NCI-H1417 (cell line): ENCODE measurements at regions not wholly inside any gene's neighbourhood (a gene's known extent, or its start where the extent isn't known, plus 50 kb on each side); places are given as distances from the start of the nearest gene placed in this dataset.
"Not testable (repeated sequence)": the region's sequence is repeated elsewhere in the genome, so short reads cannot be mapped to it uniquely, and the experiment has no call there.

Experiments used
- DNase-seq, 3 experiments: peaks; one replicate each; lab custom pipeline; 2025; lab: John Stamatoyannopoulos, UW

DNA sequence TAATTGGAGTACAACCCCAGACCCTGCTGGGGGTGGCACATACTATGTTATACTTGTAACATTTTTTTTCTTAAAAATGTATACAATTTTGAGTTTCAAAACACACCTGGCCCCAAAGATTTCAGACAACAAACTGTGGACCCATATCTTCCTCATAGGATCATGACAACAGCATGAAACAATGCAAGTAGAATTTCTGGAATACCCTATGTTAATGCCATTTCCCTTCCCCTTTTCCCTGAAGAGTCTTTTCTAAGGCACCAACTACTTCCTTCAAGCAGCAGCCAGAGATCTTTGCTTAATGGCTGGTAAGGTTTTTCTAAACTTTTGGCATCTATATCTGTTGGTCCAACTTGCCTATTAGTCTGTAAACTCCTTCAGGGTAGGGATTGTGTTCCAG lies 99.9 kb upstream of the SERBP1 start:
- DNase-seq: no peak

DNA sequence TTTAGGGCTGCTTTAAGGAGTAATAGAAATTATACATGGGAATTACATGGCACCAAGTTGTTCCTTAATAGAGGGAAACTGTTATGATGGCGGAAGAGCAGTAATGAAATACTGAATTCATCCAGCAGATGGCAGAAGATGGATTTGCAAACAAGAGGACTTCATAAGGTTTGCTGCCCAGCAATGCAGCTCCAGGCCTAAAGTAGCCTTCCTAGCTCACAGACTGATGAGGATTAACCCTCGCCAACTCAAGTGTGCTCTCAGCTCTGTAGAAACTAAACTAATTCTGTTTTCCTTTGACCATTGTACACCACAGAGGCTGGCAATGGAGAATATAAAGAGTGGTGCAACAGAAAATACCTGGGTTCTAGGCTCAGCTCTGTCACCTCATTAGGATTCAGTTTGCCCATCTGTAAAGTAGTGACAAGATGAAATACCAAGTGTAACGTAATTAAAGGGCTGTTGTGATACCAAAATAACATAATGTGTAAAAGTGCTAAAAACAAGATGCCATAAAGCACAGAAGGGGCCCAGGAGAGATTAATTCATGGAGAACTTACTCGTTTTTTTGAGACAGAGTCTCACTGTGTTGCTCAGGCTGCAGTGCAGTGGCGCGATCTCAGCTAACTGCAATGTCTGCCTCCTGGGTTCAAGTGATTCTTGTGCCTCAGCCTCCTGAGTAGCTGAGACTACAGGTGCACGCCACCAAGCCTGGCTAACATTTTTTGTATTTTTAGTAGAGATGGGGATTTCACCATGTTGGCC lies 102.4 kb upstream of the SERBP1 start:
- peak; percentile 54 to 83 (median 69) for DNase-seq

- DNase-seq: peak; percentile 18 to 78 (median 46)
These were observed 104.4 kb upstream of the SERBP1 start for GRCh38 chr1:67534627-67535065.

- DNase-seq: peak; percentile 2 to 26 (median 13)
These were observed 105.3 kb upstream of the SERBP1 start for GRCh38 chr1:67535474-67535873.

- DNase-seq: no peak
These were observed 106.9 kb upstream of the SERBP1 start for GRCh38 chr1:67536957-67537666.

DNA sequence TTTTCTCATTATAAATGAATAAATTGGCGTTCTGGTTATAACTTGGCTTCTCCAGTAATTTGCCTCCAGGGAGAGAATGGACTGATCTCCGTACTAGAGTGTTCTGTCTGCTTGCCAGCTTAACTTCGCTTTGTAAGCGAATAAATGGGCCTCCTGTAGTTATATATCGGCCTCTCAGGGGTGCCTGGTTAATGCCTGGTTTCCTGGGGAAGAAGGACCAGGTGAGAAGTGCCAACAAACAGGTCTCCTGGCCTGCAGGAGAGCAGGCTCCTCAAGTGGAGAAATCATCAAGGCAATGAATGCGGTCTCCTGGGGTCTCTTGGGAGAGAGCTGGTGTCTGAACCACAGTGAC lies 107.4 kb upstream of the SERBP1 start:
- DNase-seq: peak in 2 of 3 experiments; percentile 14 to 31

GRCh38 chr1:67540025-67540732 lies 110.0 kb upstream of the SERBP1 start:
- no peak for DNase-seq

DNA sequence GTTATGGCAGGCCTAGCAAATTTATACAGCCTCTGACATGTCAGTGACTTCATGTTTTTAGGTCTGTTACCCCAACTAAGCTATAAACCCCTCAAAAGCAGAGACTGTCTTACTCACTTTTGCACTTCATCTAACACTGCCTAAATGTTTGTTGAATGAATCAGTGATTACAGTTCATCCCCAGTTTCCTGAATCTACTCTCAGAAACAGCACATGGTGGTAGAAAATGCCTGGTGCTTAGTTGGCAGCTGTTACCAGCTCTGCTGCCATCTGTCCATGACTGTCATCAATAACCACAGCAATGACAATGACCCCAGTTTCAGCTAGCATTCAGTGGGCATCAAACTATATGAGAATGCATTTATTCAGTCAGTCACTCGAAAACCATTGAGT lies 110.5 kb upstream of the SERBP1 start:
- no peak for DNase-seq

DNA sequence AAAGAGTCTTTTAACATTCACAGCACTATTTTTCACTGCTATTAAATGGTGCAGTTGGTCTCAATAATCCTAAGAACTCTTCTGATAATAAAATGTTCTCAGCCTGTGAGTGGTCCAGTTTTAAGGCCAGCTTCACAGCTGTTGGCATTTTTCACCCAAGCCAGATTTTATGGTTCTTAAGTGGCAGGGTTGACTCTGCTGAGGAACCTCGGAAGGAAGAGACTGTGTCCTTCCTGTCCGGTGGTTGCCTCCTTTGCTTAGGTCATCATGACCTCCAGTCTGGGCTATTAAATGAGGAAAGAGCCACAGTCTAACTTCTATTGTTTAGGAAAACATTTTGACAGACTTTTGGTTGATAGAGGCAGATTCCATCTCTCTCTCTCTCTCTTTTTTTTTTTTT lies 112.5 kb upstream of the SERBP1 start:
- DNase-seq: no peak

GRCh38 chr1:67544921-67545320 lies 114.7 kb upstream of the SERBP1 start:
- no peak for DNase-seq

DNA sequence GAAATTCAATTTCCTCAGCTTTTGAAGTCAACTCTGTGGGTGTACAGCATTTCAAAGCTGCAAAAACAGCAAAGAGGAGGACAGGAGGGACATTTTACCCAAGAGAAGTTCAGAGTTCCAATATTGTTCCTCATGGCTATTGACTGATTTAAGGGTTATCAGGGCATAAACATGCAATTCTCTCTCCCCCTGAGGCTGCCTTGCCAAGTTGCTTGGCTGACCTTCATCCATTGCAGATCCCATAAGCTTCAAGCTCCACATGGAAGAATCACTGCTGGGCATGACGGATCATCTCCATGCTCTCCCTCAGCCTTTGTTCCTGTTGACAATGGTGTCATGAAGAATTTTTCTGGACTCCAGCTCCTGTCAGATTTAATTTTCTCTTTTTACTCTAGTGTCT lies 115.2 kb upstream of the SERBP1 start:
- DNase-seq: no peak

DNA sequence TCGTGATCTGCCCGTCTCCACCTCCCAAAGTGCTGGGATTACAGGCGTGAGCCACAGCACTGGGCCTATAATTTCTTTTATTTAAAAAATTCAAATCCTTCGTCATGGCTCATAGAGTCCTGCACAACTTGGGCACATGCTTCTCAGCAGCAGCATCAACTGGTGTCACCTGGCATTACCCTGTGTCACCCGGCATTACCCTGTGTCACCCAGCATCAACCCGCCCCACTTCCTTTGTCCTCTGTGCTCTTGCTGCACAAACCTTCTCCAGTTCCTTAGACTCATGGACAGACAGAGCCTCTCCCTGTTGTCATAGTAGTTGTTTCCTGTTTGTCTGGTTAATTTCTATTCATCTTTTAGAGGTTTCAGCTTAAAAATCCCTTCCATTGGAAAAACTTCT lies 121.2 kb upstream of the SERBP1 start:
- DNase-seq: no peak

DNA sequence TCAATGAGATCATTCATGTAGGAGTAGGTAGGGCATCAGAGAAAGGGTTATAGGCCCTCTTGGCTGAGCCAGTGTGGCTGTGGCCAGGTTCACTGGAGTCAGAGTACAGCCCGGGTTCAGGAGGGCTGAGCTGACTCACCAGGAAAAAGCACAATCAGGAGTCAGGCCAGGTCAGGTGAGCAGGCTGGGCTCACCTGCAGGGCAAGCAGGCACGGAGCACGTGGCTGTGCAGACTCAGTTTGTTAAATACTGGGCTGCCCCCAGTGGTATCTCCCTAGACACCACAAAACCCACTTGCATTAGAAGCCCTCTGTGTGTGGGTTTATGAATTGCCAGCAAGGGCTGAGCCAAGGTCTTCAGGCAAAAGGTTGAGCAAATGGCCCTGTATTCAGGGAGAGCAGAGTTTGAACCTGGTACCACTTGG lies 122.1 kb upstream of the SERBP1 start:
- DNase-seq: no peak

- not testable (repeated sequence) for DNase-seq
These were observed 124.0 kb upstream of the SERBP1 start for GRCh38 chr1:67554204-67554603.

DNA sequence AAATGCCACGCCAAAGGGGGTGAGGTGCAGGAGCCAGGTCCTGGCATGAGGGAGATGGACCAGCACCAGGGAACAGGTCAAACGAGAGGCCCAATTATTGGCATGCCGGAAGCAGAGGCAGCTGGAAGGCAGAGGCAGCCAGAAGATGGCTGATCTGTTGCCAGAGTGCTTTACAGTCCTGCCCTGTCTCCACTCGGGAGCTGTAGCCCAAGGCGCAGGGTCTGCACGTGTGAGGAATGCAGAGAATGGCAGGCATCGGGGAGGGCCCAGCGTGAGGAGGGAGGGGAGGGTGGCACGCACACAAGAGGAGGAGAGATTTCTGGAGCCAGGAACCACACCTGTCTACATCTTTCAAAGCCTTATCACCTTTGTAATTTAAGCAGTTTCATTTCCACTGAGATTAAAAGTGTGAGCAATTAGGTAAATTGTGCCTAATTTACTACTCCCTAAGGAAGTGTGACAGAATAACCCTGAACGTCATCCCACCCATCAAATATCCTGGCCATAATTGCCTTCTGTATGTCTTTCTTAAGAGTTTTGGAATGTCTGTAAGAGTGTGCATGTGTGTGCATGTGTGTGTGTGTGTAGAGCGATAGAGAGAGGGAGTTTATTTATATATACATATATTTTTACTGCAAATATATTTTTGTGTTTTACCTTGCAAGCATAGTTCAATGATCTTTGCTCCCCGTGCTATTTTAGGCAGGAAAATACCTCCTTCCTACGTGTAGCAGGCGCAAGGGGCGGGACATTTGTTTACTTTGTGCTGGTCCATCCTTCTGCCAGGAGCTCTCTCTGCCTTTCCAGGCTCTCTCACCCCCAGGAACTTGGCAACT lies 125.5 kb upstream of the SERBP1 start:
- peak in 2 of 3 experiments; percentile 10 to 19 for DNase-seq

DNA sequence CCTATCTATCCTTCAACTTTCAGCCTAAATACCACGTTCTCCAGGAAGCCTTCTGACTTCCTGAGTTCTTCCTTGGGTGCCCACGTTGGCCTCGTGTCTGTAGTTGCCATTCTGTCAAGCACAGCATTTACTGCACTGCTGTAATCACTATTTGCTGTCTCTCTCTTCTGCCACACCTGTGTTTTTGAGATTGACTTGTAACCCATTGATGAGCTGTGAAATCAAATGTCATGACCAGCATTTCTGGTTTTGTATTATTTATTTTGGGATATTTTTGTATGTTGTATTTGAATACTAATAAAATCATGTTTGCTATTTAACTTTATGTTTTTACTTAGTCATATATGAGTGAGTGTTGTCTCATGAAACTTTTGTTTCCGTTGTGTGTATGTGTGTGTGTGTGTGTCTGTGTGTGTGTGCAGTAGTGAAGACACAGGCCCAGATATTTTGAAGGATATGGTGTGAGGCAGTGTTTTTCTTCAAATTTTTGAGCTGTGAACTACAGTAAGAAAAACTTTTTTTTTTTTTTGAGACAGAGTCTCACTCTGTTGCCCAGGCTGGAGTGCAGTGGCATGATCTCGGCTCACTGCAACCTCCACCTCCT lies 126.2 kb upstream of the SERBP1 start:
- DNase-seq: no peak

DNA sequence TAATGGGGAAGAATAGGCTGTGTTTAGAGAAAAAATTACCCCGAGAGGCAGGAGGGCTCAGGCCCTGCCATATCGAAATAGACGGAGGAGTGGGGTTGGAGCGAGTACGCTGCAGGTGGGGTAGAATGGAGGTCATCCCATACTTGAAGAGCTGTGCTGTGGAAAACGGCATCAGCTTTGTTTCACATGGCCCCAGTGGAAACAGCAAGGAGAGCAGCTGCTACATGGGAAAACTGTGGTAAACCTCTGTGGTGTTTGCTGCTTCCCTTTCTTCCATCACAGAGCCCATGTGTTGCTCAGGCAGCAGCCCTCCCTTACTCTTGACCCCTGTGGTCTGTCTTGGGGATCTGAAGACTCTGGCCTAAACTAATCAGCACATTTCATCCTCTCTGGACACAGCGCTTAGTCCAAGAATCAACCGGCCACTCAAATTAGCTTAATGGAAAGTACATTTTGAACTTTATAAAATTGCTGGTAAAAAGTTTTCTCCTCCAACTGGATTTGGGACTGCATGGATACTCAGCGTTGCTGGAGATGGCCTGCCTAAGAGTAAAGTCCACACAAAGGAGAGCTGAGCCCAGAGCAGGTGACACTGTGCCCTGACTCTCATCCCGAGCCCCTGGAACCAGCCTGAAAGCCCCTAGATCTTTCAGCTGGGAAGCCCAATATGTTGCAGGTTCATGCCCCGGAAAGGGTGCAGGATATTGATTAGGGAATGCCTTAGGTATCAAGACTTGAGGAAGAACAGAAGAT lies 127.1 kb upstream of the GADD45A start:
- DNase-seq: no peak

DNA sequence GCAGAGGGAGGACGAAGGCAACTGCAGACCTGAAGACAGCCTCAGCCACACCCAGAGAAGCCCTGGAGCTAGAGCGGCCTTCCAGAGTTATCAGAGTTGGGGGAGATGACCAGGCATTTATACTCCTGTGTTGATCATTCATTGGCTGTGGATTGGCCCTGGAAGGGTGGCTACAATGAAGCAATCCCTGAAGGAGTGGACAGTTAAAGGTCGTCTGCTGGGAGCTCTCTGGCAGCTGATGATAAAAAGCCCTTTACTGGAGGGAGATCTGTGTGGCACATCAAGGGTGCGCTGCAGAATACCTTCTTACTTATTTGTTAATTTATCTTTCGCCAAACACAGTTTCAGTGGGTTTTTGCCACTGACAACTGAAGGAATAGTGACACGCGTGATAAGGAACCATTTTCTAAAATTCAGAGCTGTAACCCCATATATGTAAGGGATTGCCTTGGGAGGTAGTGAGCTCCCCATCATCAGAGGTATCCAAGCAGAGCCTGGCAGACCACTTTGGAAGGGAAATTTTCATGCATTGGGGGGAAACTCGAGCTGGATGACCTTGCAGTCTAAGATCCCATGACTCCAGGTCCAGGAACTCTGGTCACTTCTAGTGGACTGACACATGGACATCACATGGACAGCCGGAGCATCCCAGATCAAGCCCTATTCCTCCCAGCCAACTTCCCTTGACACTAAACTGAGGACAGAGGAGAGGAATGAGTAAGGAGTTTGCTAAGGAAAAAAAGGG lies 126.4 kb upstream of the GADD45A start:
- no peak for DNase-seq

- DNase-seq: no peak
These were observed 125.7 kb upstream of the GADD45A start for GRCh38 chr1:67559222-67559700.
